ENCODE measurements at regions not wholly inside any gene's neighbourhood (a gene's known extent, or its start where the extent isn't known, plus 50 kb on each side); places are given as distances from the start of the nearest gene placed in this dataset.

DNA sequence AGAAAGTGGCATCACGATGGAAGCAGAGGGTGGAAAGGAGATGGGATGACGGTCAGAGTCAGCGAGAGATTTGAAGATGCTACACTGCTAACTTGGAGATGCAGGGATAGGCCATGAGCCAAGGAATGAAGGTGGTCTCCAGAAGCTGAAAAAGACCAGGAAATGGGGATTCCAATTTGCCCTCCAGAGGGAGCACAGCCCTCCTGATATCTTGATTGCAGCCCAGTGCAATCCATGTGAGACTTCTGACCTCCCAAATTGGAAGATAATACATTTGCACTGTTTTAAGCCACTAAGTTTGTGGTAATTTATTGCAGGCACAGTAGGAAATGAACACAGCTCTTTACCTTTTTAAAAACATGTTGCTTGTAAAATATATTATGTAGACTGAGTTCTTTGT is 549.5 kb downstream of the VRK1 start:
- TF ChIP-seq, protein P1, sequence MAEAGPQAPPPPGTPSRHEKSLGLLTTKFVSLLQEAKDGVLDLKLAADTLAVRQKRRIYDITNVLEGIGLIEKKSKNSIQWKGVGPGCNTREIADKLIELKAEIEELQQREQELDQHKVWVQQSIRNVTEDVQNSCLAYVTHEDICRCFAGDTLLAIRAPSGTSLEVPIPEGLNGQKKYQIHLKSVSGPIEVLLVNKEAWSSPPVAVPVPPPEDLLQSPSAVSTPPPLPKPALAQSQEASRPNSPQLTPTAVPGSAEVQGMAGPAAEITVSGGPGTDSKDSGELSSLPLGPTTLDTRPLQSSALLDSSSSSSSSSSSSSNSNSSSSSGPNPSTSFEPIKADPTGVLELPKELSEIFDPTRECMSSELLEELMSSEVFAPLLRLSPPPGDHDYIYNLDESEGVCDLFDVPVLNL (CRISPR knock-in tag; IDR thresholded peaks at IDR 0.05; ENCODE audit: borderline replicate concordance, low read depth) = no peak
- TF ChIP-seq, protein P2, sequence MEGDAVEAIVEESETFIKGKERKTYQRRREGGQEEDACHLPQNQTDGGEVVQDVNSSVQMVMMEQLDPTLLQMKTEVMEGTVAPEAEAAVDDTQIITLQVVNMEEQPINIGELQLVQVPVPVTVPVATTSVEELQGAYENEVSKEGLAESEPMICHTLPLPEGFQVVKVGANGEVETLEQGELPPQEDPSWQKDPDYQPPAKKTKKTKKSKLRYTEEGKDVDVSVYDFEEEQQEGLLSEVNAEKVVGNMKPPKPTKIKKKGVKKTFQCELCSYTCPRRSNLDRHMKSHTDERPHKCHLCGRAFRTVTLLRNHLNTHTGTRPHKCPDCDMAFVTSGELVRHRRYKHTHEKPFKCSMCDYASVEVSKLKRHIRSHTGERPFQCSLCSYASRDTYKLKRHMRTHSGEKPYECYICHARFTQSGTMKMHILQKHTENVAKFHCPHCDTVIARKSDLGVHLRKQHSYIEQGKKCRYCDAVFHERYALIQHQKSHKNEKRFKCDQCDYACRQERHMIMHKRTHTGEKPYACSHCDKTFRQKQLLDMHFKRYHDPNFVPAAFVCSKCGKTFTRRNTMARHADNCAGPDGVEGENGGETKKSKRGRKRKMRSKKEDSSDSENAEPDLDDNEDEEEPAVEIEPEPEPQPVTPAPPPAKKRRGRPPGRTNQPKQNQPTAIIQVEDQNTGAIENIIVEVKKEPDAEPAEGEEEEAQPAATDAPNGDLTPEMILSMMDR (IDR thresholded peaks at IDR 0.05) = no peak
- no peak for TF ChIP-seq SOX15 (CRISPR knock-in tag; IDR thresholded peaks at IDR 0.05)

Measured in WTC11 (cell line).